Prostate gland (tissue), 2 donors: ENCODE measurements at regions not wholly inside any gene's neighbourhood (a gene's known extent, or its start where the extent isn't known, plus 50 kb on each side); places are given as distances from the start of the nearest gene placed in this dataset.

ENCODE experiments used
- DNase-seq: peaks from one replicate; pipeline ENCODE4 v3.0.0-alpha.2; 2019; ENCODE audit warnings: low spot score
- H3K27ac ChIP-seq, 2 donors: fragments of 200-600 bp; sonication (generic); 2 replicates each; pipeline ENCODE4 v1.5.1; 2017 to 2019
- H3K27me3 ChIP-seq: fragments of 200-600 bp; sonication (generic); replicated peaks from 2 replicates; pipeline ENCODE4 v1.5.1; 2019; ENCODE audit not compliant: insufficient read depth
- H3K36me3 ChIP-seq, 2 donors: fragments of 200-600 bp; sonication (generic); 1 replicate in 1 of 2; 2 replicates in 1 of 2; pipeline versions ENCODE4 v1.5.1 to v1.8.1; 2017 to 2019
- H3K4me1 ChIP-seq: fragments of 200-600 bp; sonication (generic); replicated peaks from 2 replicates; pipeline ENCODE4 v1.5.1; 2019
- H3K4me3 ChIP-seq, 2 donors: fragments of 200-600 bp; sonication (generic); 2 replicates each; pipeline ENCODE4 v1.5.1; 2017 to 2019
- H3K9me3 ChIP-seq: fragments of 200-600 bp; sonication (generic); 2 replicates; pipeline ENCODE4 v1.5.1; 2017
- POLR2A ChIP-seq: fragments of 450-650 bp; IDR thresholded peaks from one replicate; pipeline ENCODE4 v1.6.1; 2016; ENCODE audit warnings: antibody characterized with exemption, mild to moderate bottlenecking
- POLR2AphosphoS5 ChIP-seq: sonication (generic); formaldehyde crosslinking; IDR thresholded peaks from one replicate; pipeline ENCODE4 v1.6.1; 2017; ENCODE audit warnings: antibody characterized with exemption
- WGBS: methylation state at CpG from one replicate; pipeline ENCODE4 v1.1.5; 2018; 5-methylcytosine and 5-hydroxymethylcytosine counted together
- intact Hi-C: fragments of 100-400 bp; cut with DNase I; formaldehyde crosslinking; loops from one replicate; pipeline ENCODE4 v1.14.2; 2022
- TF ChIP-seq, protein P1 (sequence below), 4 experiments: fragments of 200-600 bp in 2 of 4; fragments of 450-650 bp in 2 of 4; sonication (generic) in 2 of 4; IDR thresholded peaks; 1 replicate in 3 of 4; 2 replicates in 1 of 4; pipeline ENCODE4 v1.5.1; 2016 to 2019; ENCODE audit warnings: antibody characterized with exemption in 4 of 4, mild to moderate bottlenecking in 2 of 4, moderate library complexity in 2 of 4

- no peak for DNase-seq
- TF ChIP-seq, protein P1, sequence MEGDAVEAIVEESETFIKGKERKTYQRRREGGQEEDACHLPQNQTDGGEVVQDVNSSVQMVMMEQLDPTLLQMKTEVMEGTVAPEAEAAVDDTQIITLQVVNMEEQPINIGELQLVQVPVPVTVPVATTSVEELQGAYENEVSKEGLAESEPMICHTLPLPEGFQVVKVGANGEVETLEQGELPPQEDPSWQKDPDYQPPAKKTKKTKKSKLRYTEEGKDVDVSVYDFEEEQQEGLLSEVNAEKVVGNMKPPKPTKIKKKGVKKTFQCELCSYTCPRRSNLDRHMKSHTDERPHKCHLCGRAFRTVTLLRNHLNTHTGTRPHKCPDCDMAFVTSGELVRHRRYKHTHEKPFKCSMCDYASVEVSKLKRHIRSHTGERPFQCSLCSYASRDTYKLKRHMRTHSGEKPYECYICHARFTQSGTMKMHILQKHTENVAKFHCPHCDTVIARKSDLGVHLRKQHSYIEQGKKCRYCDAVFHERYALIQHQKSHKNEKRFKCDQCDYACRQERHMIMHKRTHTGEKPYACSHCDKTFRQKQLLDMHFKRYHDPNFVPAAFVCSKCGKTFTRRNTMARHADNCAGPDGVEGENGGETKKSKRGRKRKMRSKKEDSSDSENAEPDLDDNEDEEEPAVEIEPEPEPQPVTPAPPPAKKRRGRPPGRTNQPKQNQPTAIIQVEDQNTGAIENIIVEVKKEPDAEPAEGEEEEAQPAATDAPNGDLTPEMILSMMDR (IDR thresholded peaks at IDR 0.05), result no peak
- no peak for TF ChIP-seq POLR2A
- TF ChIP-seq POLR2AphosphoS5, result no peak
- Histone ChIP-seq H3K4me3 (no peak overlapping the region), H3K27me3 (no peaks in the 10 kb centered on the region), H3K27ac (no peak overlapping the region), H3K4me1 (no peaks in the 10 kb centered on the region), H3K9me3 (no peaks in the 10 kb centered on the region), H3K36me3 (no peaks in the 10 kb centered on the region)
- 70% methylated on average over 12 of the region's 12 CpGs for WGBS
- intact Hi-C loops, result no loop called here
Observed at GRCh38 chr10:4129866-4130477, 345.0 kb upstream of the KLF6 start.

DNA sequence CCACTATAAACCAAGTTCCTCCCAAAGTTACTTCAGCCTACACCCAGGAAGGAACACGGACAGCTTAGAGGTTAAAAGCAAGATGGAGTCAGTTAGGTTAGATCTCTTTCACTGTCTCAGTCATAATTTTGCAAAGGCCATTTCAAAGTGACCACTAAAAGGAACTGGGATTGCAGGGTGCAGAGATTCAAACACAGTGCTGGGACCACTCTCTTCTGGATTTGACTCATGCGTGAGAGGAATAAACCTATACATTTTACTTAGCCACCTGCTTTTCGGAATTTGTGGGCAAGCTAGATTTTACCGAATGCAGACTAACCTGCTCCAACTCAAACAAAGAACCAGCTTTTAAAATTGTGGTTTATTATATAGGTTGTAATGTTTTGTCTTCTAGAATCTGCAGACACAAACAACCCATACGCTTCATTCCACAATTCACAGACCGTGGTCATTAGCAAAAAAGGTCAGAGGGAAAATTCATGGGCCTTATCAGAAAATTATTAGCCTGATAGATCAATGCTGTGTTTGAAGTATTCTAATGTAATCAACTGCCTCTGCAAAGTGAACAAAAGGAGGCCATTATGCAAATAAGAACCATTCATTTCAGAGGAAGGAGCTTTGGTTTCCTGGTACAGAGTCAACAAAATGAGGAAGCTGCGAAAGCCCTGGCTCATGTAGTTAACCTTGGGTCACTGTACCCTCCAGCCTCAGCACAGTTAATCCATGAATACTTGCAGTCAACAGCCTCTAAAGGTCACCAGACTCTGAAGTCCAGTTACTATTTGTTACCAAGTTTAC lies 342.7 kb upstream of the KLF6 start:
- Histone ChIP-seq H3K27me3 (no peaks in the 10 kb centered on the region), H3K9me3 (no peaks in the 10 kb centered on the region), H3K27ac (no peak overlapping the region), H3K4me3 (no peak overlapping the region), H3K36me3 (no peaks in the 10 kb centered on the region), H3K4me1 (no peaks in the 10 kb centered on the region)
- TF ChIP-seq POLR2A, result no peak
- TF ChIP-seq, protein P1 (IDR thresholded peaks at IDR 0.05), result no peak
- TF ChIP-seq POLR2AphosphoS5, result no peak
- intact Hi-C loops, result no loop called here
- no peak for DNase-seq
- 66% methylated on average over 7 of the region's 7 CpGs for WGBS

DNA sequence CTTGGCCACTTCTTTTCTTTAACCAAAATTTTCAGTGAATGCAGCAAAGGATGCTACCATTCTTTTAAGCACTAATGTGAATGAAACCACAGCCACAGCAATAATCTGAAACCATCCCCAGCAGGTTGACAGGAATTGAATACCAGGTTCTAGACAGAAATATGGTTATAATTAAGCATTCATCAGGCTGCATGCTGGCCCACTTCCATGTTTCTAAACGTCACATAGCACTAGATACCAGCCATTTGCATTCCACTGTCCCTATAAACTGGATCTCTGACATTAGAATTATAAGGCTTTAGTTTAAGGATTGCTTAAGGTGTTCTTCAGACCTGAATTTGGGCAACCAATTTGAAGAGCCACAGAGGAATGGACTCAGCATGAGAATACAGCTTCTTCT lies 340.8 kb upstream of the KLF6 start:
- Histone ChIP-seq H3K36me3 (no peaks in the 10 kb centered on the region), H3K4me3 (no peak overlapping the region), H3K4me1 (no peaks in the 10 kb centered on the region), H3K27ac (no peak overlapping the region), H3K27me3 (no peaks in the 10 kb centered on the region), H3K9me3 (no peaks in the 10 kb centered on the region)
- TF ChIP-seq, protein P1 (IDR thresholded peaks at IDR 0.05), result no peak
- TF ChIP-seq POLR2A, result no peak
- TF ChIP-seq POLR2AphosphoS5, result no peak
- intact Hi-C loops, result no loop called here
- 60% methylated on average over 1 of the region's 1 CpG for WGBS
- DNase-seq, result no peak

- Histone ChIP-seq H3K4me3 (no peak overlapping the region), H3K36me3 (no peaks in the 10 kb centered on the region), H3K27ac (no peak overlapping the region), H3K4me1 (no peaks in the 10 kb centered on the region), H3K9me3 (no peaks in the 10 kb centered on the region), H3K27me3 (no peaks in the 10 kb centered on the region)
- DNase-seq, result no peak
- TF ChIP-seq, protein P1 (IDR thresholded peaks at IDR 0.05), result no peak
- TF ChIP-seq POLR2AphosphoS5 (no peak), POLR2A (no peak)
- intact Hi-C loops, result no loop called here
- 65% methylated on average over 14 of the region's 14 CpGs for whole genome bisulfite sequencing
Observed at GRCh38 chr10:4121502-4122380, 336.7 kb upstream of the KLF6 start.
